ENCODE measurements at regions not wholly inside any gene's neighbourhood (a gene's known extent, or its start where the extent isn't known, plus 50 kb on each side); places are given as distances from the start of the nearest gene placed in this dataset.

- in situ Hi-C loops (cut with MboI; ENCODE audit: low sequenced_read_pairs) (no loop called here), intact Hi-C loops (cut with micrococcal nuclease) (no loop called here), dilution Hi-C loops (cut with HindIII; ENCODE audit: low sequenced_read_pairs, unreplicated experiment) (no loop called here)
- Histone ChIP-seq H2BK15ac (ENCODE audit: low read depth, low read length) (no peak overlapping the region), H4K5ac (ENCODE audit: low read depth, low read length) (no peak overlapping the region), H2BK20ac (ENCODE audit: low read depth, low read length) (no peak overlapping the region), H4K91ac (ENCODE audit: insufficient read depth, low read depth, low read length) (no peak overlapping the region), H3K14ac (replicated peaks; ENCODE audit: low read depth, low read length) (no peak overlapping the region), H3K23ac (ENCODE audit: low read depth, low read length) (no peak overlapping the region), H2AK9ac (replicated peaks; ENCODE audit: low read depth, low read length, poor library complexity) (no peak overlapping the region), H2BK5ac (ENCODE audit: low read depth, low read length, poor library complexity, severe bottlenecking) (no peak overlapping the region), H3K9me3 (ENCODE audit: control insufficient read depth, insufficient read depth, low read length) (peaks cover 6% of the 10 kb centered on the region), H3K79me1 (ENCODE audit: low read depth in 1 of 2, low read length in 2 of 2) (no peaks in the 10 kb centered on the region), H2AFZ (replicated peaks; ENCODE audit: low read length, poor library complexity) (no peak overlapping the region), H3K4me2 (ENCODE audit: low read depth, low read length) (no peak overlapping the region), H2BK120ac (ENCODE audit: low read depth, low read length) (no peak overlapping the region), H3K9me1 (ENCODE audit: insufficient read depth, low read length) (no peaks in the 10 kb centered on the region), H3K4me1 (ENCODE audit: control insufficient read depth, insufficient read depth, low read length) (no peaks in the 10 kb centered on the region), H3K27ac (ENCODE audit: insufficient read depth, low read length) (no peak overlapping the region), H3K4ac (ENCODE audit: low read depth, low read length) (no peak overlapping the region), H3K56ac (ENCODE audit: extremely low read depth, insufficient read depth, low read length) (no peak overlapping the region), H3K18ac (ENCODE audit: low read depth, low read length) (no peak overlapping the region), H4K20me1 (ENCODE audit: insufficient read depth, low read length) (no peaks in the 10 kb centered on the region), H3K9ac (ENCODE audit: low read depth, low read length) (no peak overlapping the region), H3K4me3 (ENCODE audit: insufficient read depth, low read depth, low read length) (no peak overlapping the region), H3K27me3 (ENCODE audit: control insufficient read depth, insufficient read depth, low read length) (peaks cover 1% of the 10 kb centered on the region; the same call in 1 of the 2 replicates), H4K8ac (ENCODE audit: low read depth in 2 of 2, low read length in 2 of 2) (no peak overlapping the region), H2AK5ac (ENCODE audit: low read depth, low read length) (no peak overlapping the region), H3K36me3 (ENCODE audit: control insufficient read depth, insufficient read depth, low read length) (no peaks in the 10 kb centered on the region)
- no peak for DNase-seq
- ChIA-PET CTCF (no interaction called here), POLR2A (ENCODE audit: unreplicated experiment) (no interaction called here)
- no TSS peak for BruUV-seq (replicated peaks)
- no peak for ATAC-seq (ENCODE audit: low read depth)
- TF ChIP-seq FOS (IDR thresholded peaks at IDR 0.05; ENCODE audit: low read depth, low read length), result no peak
- TF ChIP-seq BHLHE40 (IDR thresholded peaks at IDR 0.05; ENCODE audit: low read depth, low read length), result no peak
- TF ChIP-seq CEBPB (IDR thresholded peaks at IDR 0.05; ENCODE audit: low read depth, low read length), result no peak
- no peak for TF ChIP-seq CTCF (conservative IDR thresholded peaks at IDR 0.05; ENCODE audit: low read depth, low read length)
- TF ChIP-seq RCOR1 (IDR thresholded peaks at IDR 0.05; ENCODE audit: insufficient replicate concordance, low read length), result no peak
- TF ChIP-seq RFX5 (IDR thresholded peaks at IDR 0.05; ENCODE audit: low read depth, low read length), result no peak
- no peak for TF ChIP-seq SMC3 (IDR thresholded peaks at IDR 0.05; ENCODE audit: low read depth, low read length)
- no peak for TF ChIP-seq USF2 (IDR thresholded peaks at IDR 0.05; ENCODE audit: low read depth, low read length)
- no peak for TF ChIP-seq NFE2L2 (IDR thresholded peaks at IDR 0.05; ENCODE audit: low read depth, low read length)
- no peak for TF ChIP-seq POLR2A (IDR thresholded peaks at IDR 0.05; ENCODE audit: low read depth, low read length)
- TF ChIP-seq RAD21 (IDR thresholded peaks at IDR 0.05; ENCODE audit: low read length), result no peak
- no peak for TF ChIP-seq MAZ (IDR thresholded peaks at IDR 0.05; ENCODE audit: borderline replicate concordance, low read depth, low read length)
- no peak for TF ChIP-seq ELK1 (IDR thresholded peaks at IDR 0.05; ENCODE audit: borderline replicate concordance, low read depth, low read length)
- TF ChIP-seq MAFK (IDR thresholded peaks at IDR 0.05; ENCODE audit: low read depth, low read length), result no peak
- TF ChIP-seq MXI1 (IDR thresholded peaks at IDR 0.05; ENCODE audit: borderline replicate concordance, low read depth, low read length), result no peak
- no peak for TF ChIP-seq CHD1 (IDR thresholded peaks at IDR 0.05; ENCODE audit: low read depth, low read length)
- 27% methylated on average over 2 of the region's 7 CpGs; no CpG with 5 or more reads in 1 of the 2 experiments for WGBS, 2 experiments (ENCODE audit: extremely low coverage in 2 of 2, insufficient read length in 1 of 2)
Measured at GRCh38 chr7:3233301-3233700, 67.8 kb upstream of the SDK1 start.
